NB4 (cell line): ENCODE measurements at regions not wholly inside any gene's neighbourhood (a gene's known extent, or its start where the extent isn't known, plus 50 kb on each side); places are given as distances from the start of the nearest gene placed in this dataset.

Experiments used
- DNase-seq: peaks from one replicate; pipeline ENCODE4 v3.0.0; 2010; ENCODE audit warnings: low read depth
- H3K4me3 ChIP-seq: one replicate; pipeline ENCODE4 v1.5.1; 2011; ENCODE audit warnings: mild to moderate bottlenecking, low read depth, low read length, moderate library complexity
- CTCF ChIP-seq: IDR thresholded peaks from one replicate; pipeline ENCODE4 v1.5.1; 2012; ENCODE audit warnings: low read depth, low read length
- MAX ChIP-seq: IDR thresholded peaks from 2 replicates; pipeline ENCODE4 v1.6.1; 2011; ENCODE audit warnings: low read depth, low read length
- MYC ChIP-seq: IDR thresholded peaks from 2 replicates; pipeline ENCODE4 v1.6.1; 2011; ENCODE audit warnings: low read depth, low read length
- POLR2A ChIP-seq: IDR thresholded peaks from 2 replicates; pipeline ENCODE4 v1.6.1; 2011; ENCODE audit warnings: mild to moderate bottlenecking; ENCODE audit not compliant: insufficient read length; ENCODE audit errors: extremely low read depth

DNA sequence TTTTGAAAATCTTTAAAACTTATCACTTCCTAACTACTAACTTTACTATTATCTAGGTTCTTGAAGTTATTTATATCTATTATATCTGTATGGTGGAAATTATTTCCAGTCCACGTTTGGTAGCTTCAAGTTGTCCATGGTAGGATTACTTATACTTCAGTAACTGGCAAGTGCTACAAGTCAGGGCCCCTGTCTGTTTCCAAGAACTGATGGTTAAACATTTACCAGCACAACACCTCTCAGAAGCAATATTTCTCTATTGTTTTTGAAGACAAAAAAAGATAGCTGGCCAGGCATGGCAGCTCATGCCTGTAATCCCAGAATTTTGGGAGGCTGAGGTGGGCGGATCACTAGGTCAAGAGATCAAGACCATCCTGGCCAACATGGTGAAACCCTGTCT is 240.4 kb upstream of the RHOBTB1 start:
- no peak for DNase-seq
- no peak overlapping the region for H3K4me3 ChIP-seq
- TF ChIP-seq MYC = no peak
- no peak for TF ChIP-seq MAX
- TF ChIP-seq POLR2A = no peak
- TF ChIP-seq CTCF = no peak

- TF ChIP-seq MAX (no peak), CTCF (no peak), MYC (no peak), POLR2A (no peak)
- DNase-seq = no peak
- H3K4me3 ChIP-seq = no peak overlapping the region
Measured at GRCh38 chr10:61183967-61184366, 240.0 kb upstream of the RHOBTB1 start.

DNA sequence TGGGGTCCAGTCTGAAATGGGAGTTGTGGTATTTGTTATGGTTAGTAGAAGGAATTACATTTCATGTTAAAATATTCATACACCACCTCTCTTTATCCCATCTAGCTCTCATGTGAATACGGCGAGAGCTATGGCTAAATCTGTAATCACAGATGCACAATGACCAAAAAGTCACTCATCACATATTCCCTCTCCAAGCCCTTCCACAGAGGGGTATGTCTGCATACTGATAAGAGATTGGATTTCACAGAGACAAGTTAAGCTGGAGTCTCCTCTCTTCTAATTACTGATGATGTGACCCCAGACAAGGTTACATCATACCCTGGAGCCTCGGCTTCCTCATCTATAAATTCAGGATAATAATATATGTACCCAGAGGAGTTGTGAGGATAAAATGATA is 237.8 kb upstream of the RHOBTB1 start:
- TF ChIP-seq MAX (no peak), MYC (no peak), POLR2A (no peak), CTCF (no peak)
- DNase-seq = no peak

DNA sequence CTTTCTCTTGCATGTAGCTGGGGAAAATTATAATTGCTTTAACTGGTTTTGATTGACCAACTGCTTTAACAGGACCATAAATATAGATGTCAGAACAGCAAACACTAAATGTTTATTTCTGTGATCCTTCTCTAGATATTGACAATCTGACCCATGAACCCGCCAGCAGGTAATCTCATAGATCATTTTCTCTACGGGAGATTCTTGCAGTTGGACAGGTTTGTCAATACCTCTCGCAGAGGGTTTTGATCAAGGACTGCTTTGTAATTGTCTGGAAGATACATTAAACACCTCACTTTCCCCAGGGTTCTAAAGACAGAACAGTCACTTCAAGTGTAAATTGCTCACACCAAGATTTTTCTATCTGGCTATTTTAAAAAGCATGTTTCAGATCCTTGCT is 235.8 kb upstream of the RHOBTB1 start:
- H3K4me3 ChIP-seq = no peak overlapping the region
- no peak for TF ChIP-seq MYC
- no peak for DNase-seq

More for the DNA sequence above, 237.8 kb upstream of the RHOBTB1 start:
- no peak overlapping the region for H3K4me3 ChIP-seq

- no peak for DNase-seq
- no peak overlapping the region for H3K4me3 ChIP-seq
- TF ChIP-seq MYC (no peak), POLR2A (no peak), MAX (no peak), CTCF (no peak)
Measured at GRCh38 chr10:61176424-61176823, 232.4 kb upstream of the RHOBTB1 start.

- no peak for TF ChIP-seq CTCF
- no peak for TF ChIP-seq MAX
- no peak for TF ChIP-seq POLR2A
- no peak for TF ChIP-seq MYC
Measured at GRCh38 chr10:61175316-61175715, 231.3 kb upstream of the RHOBTB1 start.

More at GRCh38 chr10:61175316-61175715, 231.3 kb upstream of the RHOBTB1 start:
- no peak overlapping the region for H3K4me3 ChIP-seq
- no peak for DNase-seq
